CD4-positive, alpha-beta memory T cell (primary cell): ENCODE measurements at regions not wholly inside any gene's neighbourhood (a gene's known extent, or its start where the extent isn't known, plus 50 kb on each side); places are given as distances from the start of the nearest gene placed in this dataset.

Source experiments
- CTCF ChIA-PET: fragments of 350-600 bp; sonication (Branson Sonifier 250); formaldehyde crosslinking; loops from one replicate; lab custom pipeline; 2021; ENCODE audit warnings: inconsistent platforms; ENCODE audit not compliant: partially characterized antibody; lab: Charles Lee
- POLR2A ChIA-PET: fragments of 350-600 bp; sonication (Branson Sonifier 250); formaldehyde crosslinking; loops from one replicate; lab custom pipeline; 2021; ENCODE audit not compliant: partially characterized antibody; lab: Charles Lee
- DNase-seq, 5 donors: peaks; one replicate each; pipeline versions ENCODE4 v3.0.0 to v3.0.0-alpha.2; 2020 to 2022; ENCODE audit warnings: mixed read lengths in 1 of 5
- H3K27ac ChIP-seq: one replicate; pipeline ENCODE4 v1.7.0; 2013; ENCODE audit warnings: low read depth, low read length
- H3K27me3 ChIP-seq: 2 replicates; pipeline ENCODE4 v1.7.0; 2013; ENCODE audit warnings: mild to moderate bottlenecking, low read length, moderate library complexity; ENCODE audit not compliant: insufficient read depth
- H3K36me3 ChIP-seq: 2 replicates; pipeline ENCODE4 v1.7.0; 2013; ENCODE audit warnings: mild to moderate bottlenecking, low read length, moderate library complexity; ENCODE audit not compliant: insufficient read depth
- H3K4me1 ChIP-seq: 2 replicates; pipeline ENCODE4 v1.7.0; 2013; ENCODE audit warnings: mild to moderate bottlenecking, low read length, moderate library complexity; ENCODE audit not compliant: insufficient read depth
- H3K4me3 ChIP-seq, 2 donors: one replicate each; pipeline ENCODE4 v1.7.0; 2013; ENCODE audit warnings: low read length in 2 of 2, mild to moderate bottlenecking in 1 of 2
- H3K9me3 ChIP-seq, 2 donors: one replicate each; pipeline ENCODE4 v1.7.0; 2013; ENCODE audit warnings: low read length in 2 of 2, control low read depth in 1 of 2; ENCODE audit not compliant: control insufficient read depth in 1 of 2
- H3K27ac Mint-ChIP-seq, 7 donors: one replicate each; pipeline ENCODE4 v1.8.0; 2020 to 2021; ENCODE audit warnings: mixed read lengths in 7 of 7, mild to moderate bottlenecking in 6 of 7, inconsistent platforms in 3 of 7, moderate library complexity in 3 of 7
- H3K27me3 Mint-ChIP-seq, 2 donors: one replicate each; pipeline ENCODE4 v1.8.0; 2020 to 2021; ENCODE audit warnings: mixed read lengths in 2 of 2
- H3K36me3 Mint-ChIP-seq, 2 donors: one replicate each; pipeline ENCODE4 v1.8.0; 2020 to 2021; ENCODE audit warnings: mixed read lengths in 2 of 2, inconsistent platforms in 1 of 2, mild to moderate bottlenecking in 1 of 2
- H3K4me1 Mint-ChIP-seq, 4 donors: one replicate each; pipeline ENCODE4 v1.8.0; 2020 to 2021; ENCODE audit warnings: mixed read lengths in 4 of 4, mild to moderate bottlenecking in 1 of 4
- H3K4me3 Mint-ChIP-seq, 8 donors: one replicate each; pipeline ENCODE4 v1.8.0; 2020 to 2021; ENCODE audit warnings: mixed read lengths in 8 of 8, mild to moderate bottlenecking in 7 of 8, moderate library complexity in 6 of 8, inconsistent platforms in 3 of 8
- H3K9me3 Mint-ChIP-seq, 8 donors: one replicate each; pipeline ENCODE4 v1.8.0; 2020 to 2021; ENCODE audit warnings: mixed read lengths in 8 of 8, mild to moderate bottlenecking in 5 of 8, inconsistent platforms in 3 of 8, moderate library complexity in 1 of 8
- intact Hi-C: fragments of 100-400 bp; cut with micrococcal nuclease; formaldehyde crosslinking; loops from one replicate; pipeline ENCODE4 v1.15.1; 2023

- H3K27ac ChIP-seq, result no peak overlapping the region
- H3K9me3 Mint-ChIP-seq, result peaks cover 0 to 21% (median 14%) of the 10 kb centered on the region in 8 donors
Observed at GRCh38 chr6:4388675-4389074, 253.3 kb upstream of the ECI2 start.

GRCh38 chr6:4384656-4385055 is 249.3 kb upstream of the ECI2 start:
- intact Hi-C loops, result no loop called here
- Histone ChIP-seq H3K27me3 (no peaks in the 10 kb centered on the region), H3K9me3 (peaks cover 0 to 4% of the 10 kb centered on the region in 2 donors), H3K27ac (no peak overlapping the region), H3K36me3 (no peaks in the 10 kb centered on the region), H3K4me3 (no peak overlapping the region), H3K4me1 (no peaks in the 10 kb centered on the region)
- ChIA-PET POLR2A (no interaction called here), CTCF (no interaction called here)
- no peak overlapping the region for H3K27ac Mint-ChIP-seq
- H3K36me3 Mint-ChIP-seq, result no peaks in the 10 kb centered on the region
- no peaks in the 10 kb centered on the region for H3K4me1 Mint-ChIP-seq
- DNase-seq, result no peak
- peaks cover 0 to 47% (median 31%) of the 10 kb centered on the region in 8 donors for H3K9me3 Mint-ChIP-seq
- H3K4me3 Mint-ChIP-seq, result no peak overlapping the region
- peaks cover 0 to 2% of the 10 kb centered on the region in 2 donors for H3K27me3 Mint-ChIP-seq

More at GRCh38 chr6:4388675-4389074, 253.3 kb upstream of the ECI2 start:
- H3K27me3 ChIP-seq, result no peaks in the 10 kb centered on the region
- H3K27me3 Mint-ChIP-seq, result peaks cover 2 to 3% of the 10 kb centered on the region in 2 donors
- no peak overlapping the region for H3K4me3 Mint-ChIP-seq
- no peak overlapping the region for H3K27ac Mint-ChIP-seq
- ChIA-PET POLR2A (no interaction called here), CTCF (no interaction called here)
- no peaks in the 10 kb centered on the region for H3K4me1 Mint-ChIP-seq
- intact Hi-C loops, result no loop called here
- H3K9me3 ChIP-seq, result peaks cover 0 to 4% of the 10 kb centered on the region in 2 donors
- H3K36me3 Mint-ChIP-seq, result no peaks in the 10 kb centered on the region
- no peak for DNase-seq
- no peak overlapping the region for H3K4me3 ChIP-seq
- H3K36me3 ChIP-seq, result no peaks in the 10 kb centered on the region
- H3K4me1 ChIP-seq, result no peaks in the 10 kb centered on the region

GRCh38 chr6:4383910-4384638 is 248.7 kb upstream of the ECI2 start:
- CTCF ChIA-PET, result no interaction called here
- H3K36me3 Mint-ChIP-seq, result no peaks in the 10 kb centered on the region

GRCh38 chr6:4382362-4382853 is 247.0 kb upstream of the ECI2 start:
- Histone ChIP-seq H3K4me1 (no peaks in the 10 kb centered on the region), H3K27ac (no peak overlapping the region), H3K4me3 (no peak overlapping the region), H3K27me3 (no peaks in the 10 kb centered on the region), H3K9me3 (peaks cover 0 to 4% of the 10 kb centered on the region in 2 donors), H3K36me3 (no peaks in the 10 kb centered on the region)
- intact Hi-C loops, result no loop called here
- CTCF ChIA-PET, result no interaction called here
- no peak for DNase-seq
- H3K27me3 Mint-ChIP-seq, result peaks cover 0 to 2% of the 10 kb centered on the region in 2 donors
- H3K9me3 Mint-ChIP-seq, result peaks cover 0 to 47% (median 31%) of the 10 kb centered on the region in 8 donors
- H3K36me3 Mint-ChIP-seq, result no peaks in the 10 kb centered on the region
- POLR2A ChIA-PET, result no interaction called here
- no peak overlapping the region for H3K27ac Mint-ChIP-seq
- no peaks in the 10 kb centered on the region for H3K4me1 Mint-ChIP-seq
- H3K4me3 Mint-ChIP-seq, result no peak overlapping the region

More at GRCh38 chr6:4383910-4384638, 248.7 kb upstream of the ECI2 start:
- DNase-seq, result no peak
- Mint-ChIP-seq H3K9me3 (peaks cover 0 to 47% (median 31%) of the 10 kb centered on the region in 8 donors), H3K4me3 (no peak overlapping the region), H3K4me1 (no peaks in the 10 kb centered on the region), H3K27me3 (peaks cover 0 to 2% of the 10 kb centered on the region in 2 donors), H3K27ac (no peak overlapping the region)
- Histone ChIP-seq H3K9me3 (peaks cover 0 to 4% of the 10 kb centered on the region in 2 donors), H3K27ac (no peak overlapping the region), H3K4me1 (no peaks in the 10 kb centered on the region), H3K27me3 (no peaks in the 10 kb centered on the region), H3K36me3 (no peaks in the 10 kb centered on the region), H3K4me3 (no peak overlapping the region)
- intact Hi-C loops, result no loop called here
- POLR2A ChIA-PET, result no interaction called here

- Mint-ChIP-seq H3K4me1 (no peaks in the 10 kb centered on the region), H3K9me3 (peaks cover 0 to 47% (median 31%) of the 10 kb centered on the region in 8 donors), H3K27me3 (peaks cover 0 to 2% of the 10 kb centered on the region in 2 donors), H3K36me3 (no peaks in the 10 kb centered on the region), H3K27ac (no peak overlapping the region), H3K4me3 (no peak overlapping the region)
- H3K36me3 ChIP-seq, result no peaks in the 10 kb centered on the region
- no peaks in the 10 kb centered on the region for H3K4me1 ChIP-seq
- POLR2A ChIA-PET, result no interaction called here
- no peak for DNase-seq
- H3K27ac ChIP-seq, result no peak overlapping the region
- intact Hi-C loops, result no loop called here
- peaks cover 0 to 4% of the 10 kb centered on the region in 2 donors for H3K9me3 ChIP-seq
- CTCF ChIA-PET, result no interaction called here
- no peak overlapping the region for H3K4me3 ChIP-seq
- H3K27me3 ChIP-seq, result no peaks in the 10 kb centered on the region
Observed at GRCh38 chr6:4381381-4381780, 246.0 kb upstream of the ECI2 start.

GRCh38 chr6:4380881-4381281 is 245.5 kb upstream of the ECI2 start:
- H3K4me1 Mint-ChIP-seq, result no peaks in the 10 kb centered on the region
- H3K4me3 Mint-ChIP-seq, result no peak overlapping the region
- H3K4me1 ChIP-seq, result no peaks in the 10 kb centered on the region
- no peak for DNase-seq
- intact Hi-C loops, result no loop called here
- no peak overlapping the region for H3K27ac Mint-ChIP-seq
- no peaks in the 10 kb centered on the region for H3K36me3 Mint-ChIP-seq
- no peaks in the 10 kb centered on the region for H3K27me3 ChIP-seq
- no peak overlapping the region for H3K4me3 ChIP-seq
- no peak overlapping the region for H3K27ac ChIP-seq
- peaks cover 0 to 2% of the 10 kb centered on the region in 2 donors for H3K27me3 Mint-ChIP-seq
- H3K9me3 Mint-ChIP-seq, result peaks cover 0 to 47% (median 31%) of the 10 kb centered on the region in 8 donors
- POLR2A ChIA-PET, result no interaction called here
- CTCF ChIA-PET, result no interaction called here
- peaks cover 0 to 4% of the 10 kb centered on the region in 2 donors for H3K9me3 ChIP-seq
- no peaks in the 10 kb centered on the region for H3K36me3 ChIP-seq

GRCh38 chr6:4379958-4380357 is 244.6 kb upstream of the ECI2 start:
- Mint-ChIP-seq H3K4me3 (no peak overlapping the region), H3K36me3 (no peaks in the 10 kb centered on the region), H3K4me1 (no peaks in the 10 kb centered on the region), H3K27me3 (peaks cover 0 to 2% of the 10 kb centered on the region in 2 donors), H3K9me3 (peaks cover 0 to 39% (median 28%) of the 10 kb centered on the region in 8 donors), H3K27ac (no peak overlapping the region)
- POLR2A ChIA-PET, result no interaction called here
- no peak for DNase-seq
- no peaks in the 10 kb centered on the region for H3K36me3 ChIP-seq
- H3K4me1 ChIP-seq, result no peaks in the 10 kb centered on the region
- CTCF ChIA-PET, result no interaction called here
- no peak overlapping the region for H3K4me3 ChIP-seq
- no peak overlapping the region for H3K27ac ChIP-seq
- H3K27me3 ChIP-seq, result no peaks in the 10 kb centered on the region
- intact Hi-C loops, result no loop called here
- H3K9me3 ChIP-seq, result peaks cover 0 to 4% of the 10 kb centered on the region in 2 donors
